Activated CD4-positive, alpha-beta T cell treated with anti-CD3 and anti-CD28 coated beads, Interleukin-2, amount 50 U/mL, for 16 hours (primary cell): ENCODE measurements at regions not wholly inside any gene's neighbourhood (a gene's known extent, or its start where the extent isn't known, plus 50 kb on each side); places are given as distances from the start of the nearest gene placed in this dataset.

Experiments
- DNase-seq: peaks from one replicate; pipeline ENCODE4 v3.0.0-alpha.2; 2020

DNA sequence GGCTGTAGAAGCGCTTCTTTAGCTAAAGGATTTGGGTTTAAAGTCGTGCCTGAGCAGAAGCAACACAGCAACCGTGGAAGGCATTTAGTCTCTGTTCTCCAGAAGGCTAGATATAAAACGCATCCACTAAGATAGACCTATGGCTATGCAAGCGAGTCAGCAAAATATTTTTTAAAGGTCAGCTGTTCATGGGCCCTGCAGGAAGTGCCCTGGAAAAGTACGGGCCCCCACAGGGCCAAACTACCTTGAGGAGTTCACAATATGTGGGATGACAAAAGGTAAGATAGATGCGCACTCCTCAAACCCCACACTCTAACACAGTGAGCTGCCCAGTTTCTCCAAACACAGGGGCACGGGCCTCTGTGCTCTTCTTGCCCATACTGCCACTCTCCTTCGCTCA is 261.6 kb downstream of the VPS13C start:
- no peak for DNase-seq

DNA sequence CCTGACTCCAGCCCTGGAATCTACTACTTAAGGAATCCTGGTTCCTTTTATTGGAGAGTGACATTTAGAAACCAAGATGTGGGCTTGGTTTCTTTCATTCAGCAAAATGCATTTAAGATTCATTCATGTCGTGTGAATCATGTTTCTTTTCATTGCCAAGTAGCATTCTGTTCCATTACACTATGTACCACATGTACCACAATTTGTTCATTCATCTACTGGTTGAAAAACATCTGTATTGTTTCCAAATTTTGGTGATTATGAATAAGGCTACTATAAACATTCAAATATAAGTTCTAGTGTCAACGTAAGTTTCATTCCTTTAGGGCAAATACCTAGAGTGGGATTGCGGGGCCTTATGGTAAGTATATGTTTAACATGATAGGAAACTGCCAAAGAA is 264.2 kb downstream of the VPS13C start:
- no peak for DNase-seq

DNA sequence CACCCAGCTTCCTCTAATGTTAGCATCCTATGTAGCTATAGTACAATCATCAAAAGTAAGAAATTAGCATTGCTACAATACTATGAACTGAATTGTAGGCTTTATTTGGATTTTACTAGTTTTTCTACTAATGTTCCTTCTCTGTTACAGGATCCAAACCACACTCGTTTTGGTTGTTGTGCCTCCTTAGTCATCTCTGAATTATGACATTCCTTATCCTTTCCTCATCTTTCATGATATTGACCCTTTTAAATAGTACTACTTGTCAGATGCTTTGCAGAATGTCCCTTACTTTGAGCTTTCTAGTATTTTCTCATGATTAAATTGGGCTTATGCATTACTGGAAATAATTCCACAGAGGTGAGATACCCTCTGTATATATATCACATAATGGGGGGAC is 265.4 kb downstream of the VPS13C start:
- no peak for DNase-seq

DNA sequence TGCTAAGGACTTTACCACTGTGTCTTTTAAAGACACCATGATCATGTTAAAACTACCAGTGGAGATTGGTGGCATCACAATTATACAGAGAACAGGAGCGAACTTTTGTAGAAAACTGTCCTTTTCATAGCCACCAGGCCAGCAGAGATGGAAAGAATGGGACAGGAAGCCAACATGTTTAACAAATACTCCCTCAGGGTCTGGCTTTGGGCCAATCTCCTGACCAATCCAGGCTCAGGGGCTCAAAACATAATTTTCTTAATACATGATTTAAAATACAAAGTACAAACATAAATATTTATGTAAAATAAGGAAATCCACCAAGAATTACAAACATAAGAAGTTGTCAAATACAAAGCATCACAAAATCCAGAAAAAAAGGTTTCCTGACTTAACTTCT is 266.0 kb downstream of the VPS13C start:
- no peak for DNase-seq

DNA sequence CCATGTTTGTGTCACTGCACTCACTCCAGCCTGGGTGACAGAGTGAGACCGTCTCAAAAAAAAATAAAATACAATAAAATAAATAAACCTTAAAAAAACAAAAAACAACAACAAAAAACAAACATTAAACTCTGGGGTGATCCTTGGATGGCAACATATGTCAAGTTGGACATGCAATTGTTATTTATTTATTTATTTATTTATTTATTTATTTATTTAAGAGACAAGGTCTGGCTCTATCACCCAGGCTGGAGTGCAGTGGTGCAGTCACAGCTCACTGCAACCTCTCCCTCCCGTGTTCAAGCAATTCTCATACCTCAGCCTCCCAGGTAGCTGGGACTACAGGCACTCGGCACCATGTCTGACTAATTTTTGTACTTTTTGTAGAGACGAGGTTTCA is 275.5 kb downstream of the VPS13C start:
- no peak for DNase-seq

DNA sequence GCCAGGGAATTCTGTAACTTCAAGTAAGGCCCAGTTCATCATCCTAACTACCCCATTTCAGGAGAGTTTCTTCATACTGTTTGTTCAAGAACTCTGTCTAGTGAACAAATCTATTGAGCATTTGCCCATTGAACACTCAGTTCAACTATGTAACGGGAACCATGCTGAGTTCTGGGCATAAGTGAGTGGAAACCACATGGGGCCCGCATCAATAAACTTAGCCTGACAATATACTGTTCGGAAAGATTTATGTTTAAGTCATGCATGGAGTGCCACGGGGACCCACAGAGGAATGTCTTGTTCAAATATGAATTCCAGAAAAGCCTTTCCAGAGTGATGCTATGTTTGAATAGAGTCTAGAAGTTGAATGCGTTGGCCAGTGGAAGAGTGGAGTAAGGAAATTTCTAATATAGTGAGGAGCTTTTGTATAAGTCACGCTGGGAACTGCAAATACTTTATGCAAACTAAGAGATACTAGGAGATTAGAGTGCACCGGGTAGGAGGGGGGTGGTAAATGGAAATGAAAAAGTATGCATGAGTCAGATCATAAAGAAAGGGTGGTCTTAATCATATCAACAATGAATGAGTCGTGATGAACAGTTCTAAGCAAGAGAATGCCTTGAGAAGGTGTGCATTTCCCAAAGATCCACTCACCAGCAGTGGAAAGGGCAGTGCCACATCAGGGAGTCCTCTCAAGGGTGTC is 279.8 kb downstream of the VPS13C start:
- no peak for DNase-seq

DNA sequence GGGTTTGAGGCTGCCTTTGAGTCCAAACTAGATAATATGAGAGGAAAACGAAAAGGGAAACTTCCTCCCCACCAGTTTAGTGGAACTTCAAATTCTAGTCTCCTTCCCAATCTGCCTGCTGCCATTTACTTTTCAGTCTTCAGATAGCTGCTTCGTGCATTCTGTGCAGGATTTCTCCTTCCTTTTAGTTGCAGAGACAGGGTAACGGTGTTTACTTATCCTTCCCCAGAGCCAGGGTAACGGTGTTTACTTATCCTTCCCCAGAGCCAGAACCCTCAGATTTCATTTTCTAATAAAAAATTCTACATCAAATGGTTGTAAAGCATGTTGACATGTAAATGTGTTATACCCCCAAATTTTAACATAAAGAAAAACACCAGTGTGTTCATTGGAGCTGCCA is 282.6 kb downstream of the VPS13C start:
- DNase-seq: no peak

DNA sequence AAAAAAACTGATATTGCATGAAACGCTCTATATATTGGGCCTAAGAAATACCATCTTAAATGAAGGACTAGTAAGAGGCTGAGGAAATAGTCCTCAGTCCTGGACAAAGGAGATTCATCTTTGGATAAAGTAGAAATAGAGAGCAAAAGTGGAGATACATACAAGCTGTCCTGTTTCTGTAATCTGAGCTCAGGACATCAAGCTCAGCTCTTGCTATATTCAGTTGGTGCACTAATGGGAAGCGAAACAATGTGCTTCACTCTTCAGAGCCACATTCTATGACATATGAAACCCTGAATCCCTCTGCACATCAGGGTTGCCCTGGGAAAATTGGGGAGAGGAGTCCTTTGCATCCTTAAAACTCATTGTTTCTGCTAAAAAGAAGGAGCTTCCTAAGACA is 290.7 kb downstream of the VPS13C start:
- no peak for DNase-seq

DNA sequence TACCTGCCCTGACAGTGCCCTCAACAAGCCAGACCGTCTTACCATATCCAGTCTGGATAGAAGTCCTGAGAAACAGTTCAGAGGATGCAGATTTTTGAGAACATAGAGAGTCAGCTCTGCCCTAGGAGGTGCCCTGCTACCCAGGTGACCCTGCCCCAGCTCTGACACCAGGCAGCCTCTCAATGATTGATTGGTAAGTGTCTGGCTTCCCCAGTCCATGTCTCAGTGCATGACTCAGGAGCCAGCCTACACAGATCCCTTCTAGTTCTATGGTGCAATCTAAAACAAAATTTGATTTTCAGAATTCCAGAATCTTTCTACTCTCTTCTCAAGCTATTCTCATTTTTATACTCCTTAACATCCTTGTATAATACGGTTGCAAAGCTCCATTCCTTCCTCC is 292.1 kb downstream of the VPS13C start:
- DNase-seq: no peak

DNA sequence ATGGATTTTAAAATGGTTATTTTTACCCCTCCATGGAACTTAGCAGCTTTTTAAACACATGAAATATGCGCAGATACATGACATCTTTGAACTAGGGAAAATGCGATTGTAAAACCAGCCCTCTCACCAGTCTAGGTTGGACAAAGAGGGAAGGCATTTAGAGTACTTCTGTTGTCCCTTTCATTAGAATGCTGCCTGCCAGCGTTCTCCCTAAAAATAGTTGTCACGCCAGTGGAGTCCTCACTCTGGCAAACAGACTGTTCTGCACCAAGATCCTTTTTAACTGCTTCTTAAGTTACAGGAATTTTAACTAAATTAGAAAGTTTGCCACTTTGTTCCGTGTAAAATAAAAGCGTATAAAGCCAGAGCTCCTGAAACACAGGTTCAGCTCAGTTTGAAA is 295.3 kb downstream of the VPS13C start:
- DNase-seq: no peak

DNA sequence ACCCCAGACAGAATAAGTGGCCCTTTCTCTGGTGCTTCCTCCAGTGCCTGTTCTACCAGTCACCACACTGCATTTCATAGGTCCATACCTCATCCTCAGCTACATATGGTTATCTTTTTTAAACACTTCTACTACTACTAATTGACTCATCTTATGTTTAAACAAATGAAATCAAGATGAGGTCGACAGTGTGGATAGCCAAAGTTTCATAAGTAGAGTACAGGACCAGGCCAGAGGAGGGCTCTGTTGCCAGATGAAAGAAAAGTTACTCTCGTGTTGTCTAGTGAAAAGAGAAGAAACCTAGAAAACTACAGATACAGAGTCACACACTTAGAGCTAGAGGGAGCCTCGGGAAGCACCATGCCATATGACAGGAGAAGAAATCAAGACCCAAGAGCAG is 296.1 kb downstream of the VPS13C start:
- DNase-seq: no peak

DNA sequence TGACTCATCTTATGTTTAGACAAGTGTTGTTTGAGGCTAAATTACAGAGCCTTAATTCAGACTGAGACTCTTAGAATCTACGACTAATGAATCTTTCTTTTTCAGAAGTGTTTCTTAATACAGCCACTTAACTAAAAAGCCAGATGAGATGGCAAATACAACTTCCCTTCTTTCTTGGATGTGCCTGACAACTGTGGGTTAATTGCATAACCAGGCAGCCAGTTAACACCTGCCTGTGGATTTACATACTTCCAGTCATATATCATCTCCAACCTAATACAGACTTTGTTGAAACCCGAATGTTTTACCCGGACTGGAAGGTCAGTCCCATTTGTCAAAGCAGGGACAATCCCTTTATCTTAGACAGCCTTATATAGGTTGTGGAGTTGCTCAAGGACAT is 297.6 kb downstream of the VPS13C start:
- DNase-seq: no peak

DNA sequence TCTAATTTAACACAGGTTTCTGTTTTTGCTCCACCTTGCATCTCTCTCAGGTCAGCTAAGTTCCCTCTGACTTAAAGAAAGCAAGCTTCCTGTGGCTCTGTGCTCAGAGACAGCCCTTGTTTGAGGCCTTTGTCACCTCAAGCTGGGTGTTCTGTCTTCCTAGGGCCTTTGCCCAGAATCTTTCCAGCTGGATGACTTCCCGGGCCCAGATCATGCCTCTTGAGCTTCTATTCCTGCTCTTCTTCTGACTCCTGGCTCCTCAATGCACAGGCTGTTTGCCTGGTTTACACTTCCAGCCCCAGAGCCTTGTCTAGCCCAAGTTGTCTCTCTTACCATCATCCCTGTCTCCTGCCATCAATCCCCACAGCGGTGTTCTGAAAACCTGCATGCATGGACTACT is 300.6 kb downstream of the VPS13C start:
- no peak for DNase-seq

DNA sequence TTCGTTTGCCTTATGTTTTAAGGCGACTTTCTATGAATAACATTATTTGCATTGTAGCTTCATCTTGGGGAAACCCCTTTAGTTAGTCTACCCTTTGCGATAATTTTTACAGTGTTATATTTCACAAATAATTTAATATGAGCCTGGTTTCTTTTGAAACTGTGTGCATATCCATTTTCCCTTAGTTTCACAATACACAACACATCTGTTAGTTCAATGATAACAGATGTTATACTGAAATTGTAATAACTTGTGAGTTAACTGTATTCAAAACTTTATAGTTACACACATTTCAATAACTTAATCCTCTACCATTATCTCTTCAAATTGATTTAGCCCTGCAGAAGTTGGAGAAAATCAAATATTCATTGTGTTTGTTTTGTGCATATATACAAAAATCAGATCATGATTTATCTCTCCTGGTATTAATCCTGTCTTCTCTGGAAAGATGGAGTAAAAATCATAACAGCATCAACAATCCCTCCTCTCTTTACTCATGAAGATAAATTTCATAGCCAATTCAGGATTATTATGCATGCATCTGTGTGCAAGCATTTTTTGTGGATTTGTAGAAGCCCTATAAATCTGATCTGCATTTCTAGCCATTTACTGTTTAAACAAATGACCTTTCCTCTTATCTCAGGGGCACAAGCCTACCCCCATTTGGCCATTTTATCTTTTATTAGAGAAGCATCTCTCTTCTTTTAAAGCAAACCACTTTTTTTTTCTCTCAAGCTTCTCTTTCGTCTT is 304.0 kb downstream of the VPS13C start:
- no peak for DNase-seq

DNA sequence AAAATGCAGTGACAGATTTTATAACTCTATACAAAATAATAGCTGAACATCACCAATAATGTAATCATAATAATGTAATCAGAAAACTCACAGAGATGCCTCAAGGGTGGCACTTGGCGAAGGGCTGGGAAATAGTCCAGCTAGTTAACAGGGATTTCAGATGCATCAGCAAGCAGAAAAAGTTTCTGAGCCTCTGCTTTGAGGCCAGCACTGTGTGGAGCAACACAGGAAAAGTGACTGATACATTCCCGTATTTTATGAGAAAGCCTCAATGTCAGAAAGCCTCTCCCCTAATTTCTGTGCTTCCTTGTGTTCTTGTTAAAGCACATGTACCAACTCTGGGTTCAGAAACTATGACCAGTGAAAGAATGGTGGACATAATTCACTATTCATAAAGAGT is 304.8 kb downstream of the VPS13C start:
- DNase-seq: no peak

DNA sequence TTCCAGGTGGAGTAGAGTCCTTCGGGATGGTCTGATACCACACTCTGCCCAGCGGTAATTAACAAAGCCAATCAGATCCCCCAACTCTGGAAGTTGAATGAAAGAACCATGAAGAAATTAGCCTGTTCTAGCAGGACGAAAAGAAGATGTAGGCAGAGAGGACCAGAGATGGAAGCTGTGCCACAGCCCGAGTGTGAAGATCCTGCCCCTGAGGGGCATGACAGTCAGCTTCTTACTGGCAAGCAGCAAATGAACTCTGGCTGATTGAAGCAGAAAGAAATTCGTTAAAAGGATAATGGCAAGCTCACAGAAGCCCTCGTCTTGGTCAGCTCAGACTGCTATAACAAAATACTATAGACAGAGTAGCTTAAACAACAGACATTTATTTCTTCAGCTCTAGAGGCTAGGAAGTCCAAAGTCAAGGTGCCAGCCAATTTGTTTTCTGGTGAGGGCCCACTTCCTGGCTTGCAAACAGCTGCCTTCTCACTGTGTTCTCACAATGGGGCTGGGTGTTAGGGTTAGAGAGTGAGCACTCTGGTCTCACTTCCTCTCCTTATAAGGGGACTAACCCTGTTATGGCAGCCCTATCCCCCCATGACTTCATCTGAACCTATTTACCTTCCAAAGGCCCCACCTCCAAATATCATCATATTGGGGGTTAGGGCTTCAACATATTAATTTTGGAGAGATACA is 307.1 kb downstream of the VPS13C start:
- no peak for DNase-seq

DNA sequence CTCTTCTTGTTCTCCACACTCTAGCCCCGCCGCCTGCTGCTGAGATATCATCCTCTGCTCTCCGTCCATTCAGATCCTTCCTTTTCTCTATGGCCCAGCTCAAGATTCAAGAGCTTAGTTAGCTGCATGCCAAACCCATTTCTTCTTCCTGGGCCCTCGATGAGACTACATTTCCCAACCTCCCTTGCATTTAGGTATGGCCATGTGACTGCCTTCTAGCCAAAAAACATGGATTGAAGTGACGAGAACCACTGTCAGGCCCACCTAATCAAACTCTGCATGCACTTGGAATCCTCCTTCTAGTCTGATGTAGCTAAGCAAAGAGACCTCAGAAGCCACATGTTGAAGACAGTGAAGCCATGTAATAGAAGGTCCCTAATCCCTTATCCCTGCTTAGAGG is 308.2 kb downstream of the VPS13C start:
- no peak for DNase-seq

DNA sequence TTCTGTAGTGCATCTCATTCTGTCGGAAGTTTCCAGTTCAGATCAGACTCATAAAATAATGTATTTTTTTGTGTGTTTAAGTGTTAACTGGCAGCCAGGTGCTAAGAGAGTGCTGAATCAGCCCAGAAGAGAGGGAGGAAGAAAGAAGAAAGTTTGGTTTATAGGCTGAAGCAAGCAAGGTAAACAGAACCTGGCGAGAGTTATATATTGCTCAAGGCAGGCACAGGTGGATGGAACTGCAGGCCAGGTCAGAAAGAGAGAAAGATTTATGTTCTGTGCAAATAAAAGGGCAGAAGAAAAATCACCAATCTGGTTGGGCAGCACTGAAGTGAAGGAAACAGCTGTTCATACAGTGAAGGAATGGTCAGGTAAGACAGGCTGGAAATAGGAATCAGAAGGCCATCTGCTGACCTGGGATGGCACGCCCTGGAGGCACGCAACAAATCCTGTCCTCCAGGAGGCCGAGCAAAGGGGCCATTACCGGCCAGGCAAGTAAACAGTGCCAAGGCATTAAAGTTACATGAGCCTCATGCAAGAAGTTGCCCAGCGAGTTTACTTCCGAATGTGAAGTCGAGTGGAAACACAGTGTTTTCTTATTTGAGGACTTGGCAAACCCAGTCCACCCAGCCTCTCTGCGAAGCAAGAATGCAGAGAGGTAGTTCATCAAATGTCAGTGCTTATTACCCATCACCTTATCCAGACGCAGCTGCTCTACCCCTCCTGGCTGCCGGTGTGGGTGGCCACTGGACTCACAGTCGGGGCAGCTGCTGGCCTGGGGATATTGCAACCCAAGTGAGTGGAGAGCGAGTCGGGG is 309.8 kb downstream of the VPS13C start:
- no peak for DNase-seq

DNA sequence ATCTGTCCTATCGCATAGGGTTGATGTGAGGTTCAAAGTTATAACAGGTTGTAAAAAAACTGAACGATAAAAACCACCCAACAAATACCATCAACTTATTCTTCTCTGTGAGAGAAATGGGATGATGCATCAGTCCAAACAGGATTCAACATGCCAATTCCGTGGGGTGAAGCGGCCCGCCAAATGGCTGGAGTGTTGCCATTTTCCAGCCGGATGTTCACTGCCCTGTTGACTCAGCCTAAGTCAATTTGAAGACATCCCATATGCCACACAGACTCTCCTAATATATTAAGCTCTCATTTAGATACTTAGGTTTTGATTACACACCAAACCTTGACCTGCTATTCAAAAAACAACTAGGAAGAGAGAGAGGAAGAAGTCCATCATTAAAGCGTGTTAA is 311.1 kb downstream of the VPS13C start:
- DNase-seq: no peak

DNA sequence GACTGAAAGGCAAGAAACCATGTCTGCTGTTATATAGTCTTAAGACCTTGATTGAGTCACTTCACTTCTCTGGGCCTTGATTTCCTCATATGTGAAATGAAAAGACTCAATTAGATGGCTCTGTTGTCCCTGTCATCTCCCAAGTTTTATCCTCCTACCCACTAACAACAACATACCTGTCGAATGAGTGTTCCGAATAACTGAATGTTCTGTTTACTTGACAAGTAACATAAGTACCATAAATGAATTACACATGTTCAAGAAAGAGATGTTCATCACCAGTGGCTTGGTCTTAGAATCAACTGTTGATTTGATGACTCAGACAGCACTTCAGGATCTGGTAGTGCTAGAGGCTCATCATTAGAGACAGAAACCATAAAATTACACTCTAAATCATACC is 311.7 kb downstream of the VPS13C start:
- no peak for DNase-seq

DNA sequence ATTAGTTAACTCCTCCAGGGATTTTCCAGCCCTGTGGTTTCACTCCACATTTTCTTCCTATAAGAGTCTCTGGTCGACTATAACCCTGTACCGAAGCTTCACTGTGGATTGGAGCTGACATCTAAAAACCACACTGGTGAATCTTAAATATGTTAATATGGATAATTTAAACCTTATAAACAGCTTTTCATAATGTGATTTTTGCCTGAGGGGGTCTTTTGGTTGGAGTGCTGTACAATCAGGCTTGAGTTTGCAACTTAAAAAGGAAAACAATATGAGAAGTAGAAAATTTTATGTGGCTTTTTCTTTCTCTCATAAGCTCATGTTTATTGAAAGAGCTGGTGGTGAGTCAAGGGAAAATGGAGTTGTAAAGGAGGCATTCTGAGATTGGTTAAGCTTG is 313.7 kb downstream of the VPS13C start:
- DNase-seq: no peak

DNA sequence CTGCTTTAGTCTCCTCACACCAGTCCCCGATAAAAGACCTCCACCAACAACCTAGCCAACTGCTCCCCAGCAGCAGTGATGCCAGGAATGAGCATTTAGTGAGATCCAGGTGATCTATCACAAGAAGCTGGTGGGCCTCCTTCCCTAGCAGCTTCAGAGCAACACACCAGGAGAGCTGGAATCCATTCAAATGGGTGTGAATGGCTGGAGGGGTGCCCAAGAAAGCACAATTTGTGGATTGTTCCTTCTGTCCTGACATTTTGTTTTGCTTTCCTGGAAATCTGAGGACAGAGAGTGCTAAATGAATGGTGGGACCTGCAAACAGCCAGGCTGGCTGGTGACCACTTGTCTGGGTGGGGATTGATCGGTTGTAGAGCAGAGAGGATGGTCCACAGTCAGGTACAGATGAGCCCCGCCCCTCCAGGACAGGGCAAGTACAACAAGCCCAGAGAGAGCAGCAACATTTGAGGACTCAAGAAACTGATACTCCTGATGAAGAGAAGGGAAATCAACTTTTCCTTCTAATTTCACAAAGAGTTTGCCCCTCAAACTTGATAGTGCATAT is 316.8 kb downstream of the VPS13C start:
- DNase-seq: no peak

DNA sequence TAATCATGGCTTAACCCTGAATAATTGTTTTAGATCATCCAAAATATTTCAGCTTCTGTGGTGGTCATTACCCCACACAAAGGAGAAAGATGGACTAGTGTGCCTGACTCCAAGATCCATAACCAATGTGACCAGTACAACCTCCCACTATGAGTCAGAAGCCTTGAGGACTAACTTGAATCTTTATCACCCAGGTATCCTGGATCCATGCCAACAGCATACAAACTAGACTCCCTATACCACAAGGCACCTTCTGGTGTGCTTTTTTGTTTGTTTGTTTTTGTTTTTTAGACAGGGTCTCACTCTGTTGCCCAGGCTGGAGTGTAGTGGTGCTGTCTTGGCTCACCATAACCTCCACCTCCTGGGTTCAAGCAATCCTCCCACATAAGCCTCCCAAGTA is 317.7 kb downstream of the VPS13C start:
- DNase-seq: no peak
